ENCODE measurements at regions not wholly inside any gene's neighbourhood (a gene's known extent, or its start where the extent isn't known, plus 50 kb on each side); places are given as distances from the start of the nearest gene placed in this dataset.

- TF ChIP-seq, protein P1, sequence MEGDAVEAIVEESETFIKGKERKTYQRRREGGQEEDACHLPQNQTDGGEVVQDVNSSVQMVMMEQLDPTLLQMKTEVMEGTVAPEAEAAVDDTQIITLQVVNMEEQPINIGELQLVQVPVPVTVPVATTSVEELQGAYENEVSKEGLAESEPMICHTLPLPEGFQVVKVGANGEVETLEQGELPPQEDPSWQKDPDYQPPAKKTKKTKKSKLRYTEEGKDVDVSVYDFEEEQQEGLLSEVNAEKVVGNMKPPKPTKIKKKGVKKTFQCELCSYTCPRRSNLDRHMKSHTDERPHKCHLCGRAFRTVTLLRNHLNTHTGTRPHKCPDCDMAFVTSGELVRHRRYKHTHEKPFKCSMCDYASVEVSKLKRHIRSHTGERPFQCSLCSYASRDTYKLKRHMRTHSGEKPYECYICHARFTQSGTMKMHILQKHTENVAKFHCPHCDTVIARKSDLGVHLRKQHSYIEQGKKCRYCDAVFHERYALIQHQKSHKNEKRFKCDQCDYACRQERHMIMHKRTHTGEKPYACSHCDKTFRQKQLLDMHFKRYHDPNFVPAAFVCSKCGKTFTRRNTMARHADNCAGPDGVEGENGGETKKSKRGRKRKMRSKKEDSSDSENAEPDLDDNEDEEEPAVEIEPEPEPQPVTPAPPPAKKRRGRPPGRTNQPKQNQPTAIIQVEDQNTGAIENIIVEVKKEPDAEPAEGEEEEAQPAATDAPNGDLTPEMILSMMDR (conservative IDR thresholded peaks at IDR 0.05 in 1 of 2, IDR thresholded peaks at IDR 0.05 in 1 of 2; ENCODE audit: extremely low read depth in 1 of 2, insufficient read depth in 1 of 2, low read depth in 1 of 2, low read length in 2 of 2), result no peak
- TF ChIP-seq EZH2 (IDR thresholded peaks at IDR 0.05; ENCODE audit: borderline replicate concordance, low read length), result no peak
Observed at GRCh38 chr5:144017631-144018030, 152.8 kb downstream of the YIPF5 start.
